ENCODE measurements at regions not wholly inside any gene's neighbourhood (a gene's known extent, or its start where the extent isn't known, plus 50 kb on each side); places are given as distances from the start of the nearest gene placed in this dataset.

DNA sequence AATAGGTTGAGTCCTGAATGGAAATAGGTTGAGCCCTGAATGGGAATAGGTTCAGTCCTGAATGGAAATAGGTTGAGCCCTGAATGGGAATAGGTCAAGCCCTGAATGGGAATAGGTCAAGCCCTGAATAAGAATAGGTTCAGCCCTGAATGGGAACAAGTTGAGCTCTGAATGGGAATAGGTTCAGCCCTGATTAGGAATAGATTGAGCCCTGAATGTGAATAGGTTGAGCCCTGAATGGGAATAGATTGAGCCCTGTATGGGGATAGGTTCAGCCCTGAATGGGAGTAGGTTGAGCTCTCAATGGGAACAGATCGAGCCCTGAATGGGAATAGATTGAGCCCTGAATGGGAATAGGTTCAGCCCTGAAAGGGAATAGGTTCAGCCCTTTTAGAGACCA, 590.8 kb upstream of the ADAMTS16 start:
- TF ChIP-seq, protein P1, sequence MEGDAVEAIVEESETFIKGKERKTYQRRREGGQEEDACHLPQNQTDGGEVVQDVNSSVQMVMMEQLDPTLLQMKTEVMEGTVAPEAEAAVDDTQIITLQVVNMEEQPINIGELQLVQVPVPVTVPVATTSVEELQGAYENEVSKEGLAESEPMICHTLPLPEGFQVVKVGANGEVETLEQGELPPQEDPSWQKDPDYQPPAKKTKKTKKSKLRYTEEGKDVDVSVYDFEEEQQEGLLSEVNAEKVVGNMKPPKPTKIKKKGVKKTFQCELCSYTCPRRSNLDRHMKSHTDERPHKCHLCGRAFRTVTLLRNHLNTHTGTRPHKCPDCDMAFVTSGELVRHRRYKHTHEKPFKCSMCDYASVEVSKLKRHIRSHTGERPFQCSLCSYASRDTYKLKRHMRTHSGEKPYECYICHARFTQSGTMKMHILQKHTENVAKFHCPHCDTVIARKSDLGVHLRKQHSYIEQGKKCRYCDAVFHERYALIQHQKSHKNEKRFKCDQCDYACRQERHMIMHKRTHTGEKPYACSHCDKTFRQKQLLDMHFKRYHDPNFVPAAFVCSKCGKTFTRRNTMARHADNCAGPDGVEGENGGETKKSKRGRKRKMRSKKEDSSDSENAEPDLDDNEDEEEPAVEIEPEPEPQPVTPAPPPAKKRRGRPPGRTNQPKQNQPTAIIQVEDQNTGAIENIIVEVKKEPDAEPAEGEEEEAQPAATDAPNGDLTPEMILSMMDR (IDR thresholded peaks at IDR 0.05; ENCODE audit: extremely low read depth, missing control alignments): no peak
- no peak for DNase-seq (ENCODE audit: low spot score)

DNA sequence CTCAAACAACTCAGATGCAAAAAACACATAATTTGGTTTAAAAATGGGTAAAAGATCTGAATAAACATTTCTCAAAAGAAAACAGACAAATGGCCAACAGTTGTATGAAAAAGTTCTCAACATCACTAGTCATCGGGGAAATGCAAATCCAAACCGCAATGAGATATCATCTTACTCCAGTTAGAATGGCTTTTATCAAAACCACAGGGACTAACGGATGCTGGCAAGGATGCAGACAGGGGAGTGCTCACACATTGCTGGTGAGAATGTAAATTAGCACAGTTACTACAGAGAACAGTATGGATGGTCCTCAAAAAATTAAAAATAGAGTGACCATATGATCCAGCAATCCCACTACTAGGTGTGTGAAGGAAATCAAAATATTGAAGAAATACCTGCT, 589.1 kb upstream of the ADAMTS16 start:
- TF ChIP-seq, protein P1 (IDR thresholded peaks at IDR 0.05; ENCODE audit: extremely low read depth, missing control alignments): no peak
- no peak for DNase-seq (ENCODE audit: low spot score)

DNA sequence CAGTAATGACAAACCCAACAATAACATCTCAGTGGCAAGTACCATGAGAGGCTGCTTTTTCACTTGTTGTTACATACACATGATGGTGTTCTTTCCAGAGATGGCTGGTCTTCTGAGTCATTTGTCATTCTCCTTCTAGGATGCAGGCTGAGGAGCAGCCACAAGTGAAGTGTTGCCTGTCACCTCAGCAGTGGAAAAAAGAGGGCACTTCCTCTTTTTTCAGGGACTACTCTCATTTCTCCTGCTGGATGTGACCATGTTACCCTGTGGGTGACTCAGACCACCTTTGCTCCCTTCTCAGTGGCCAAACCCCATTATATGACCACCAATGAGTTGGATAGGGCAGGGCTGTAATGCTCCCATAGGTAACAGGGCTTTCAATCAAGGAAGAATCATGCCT, 587.0 kb upstream of the ADAMTS16 start:
- DNase-seq (ENCODE audit: low spot score): no peak
- TF ChIP-seq, protein P1 (IDR thresholded peaks at IDR 0.05; ENCODE audit: extremely low read depth, missing control alignments): no peak

DNA sequence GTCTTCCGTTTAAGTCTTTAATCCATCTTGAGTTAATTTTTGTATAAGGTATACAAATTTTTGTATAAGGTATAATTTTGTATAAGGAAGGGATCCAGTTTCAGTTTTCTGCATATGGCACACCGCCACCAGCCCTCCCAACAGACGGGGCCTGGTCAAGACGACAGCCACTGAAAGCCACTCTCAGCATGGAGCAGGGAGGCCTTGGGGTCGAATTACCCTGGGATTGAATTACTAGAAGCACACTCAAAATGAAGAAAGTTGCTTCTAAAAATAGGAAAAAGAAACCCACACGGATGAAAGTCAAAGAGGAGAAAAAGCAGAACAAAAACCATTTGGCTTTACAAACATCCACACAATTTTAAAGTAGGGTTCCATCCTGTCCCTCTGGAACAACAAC, 586.2 kb upstream of the ADAMTS16 start:
- no peak for DNase-seq (ENCODE audit: low spot score)
- TF ChIP-seq, protein P1 (IDR thresholded peaks at IDR 0.05; ENCODE audit: extremely low read depth, missing control alignments): no peak

DNA sequence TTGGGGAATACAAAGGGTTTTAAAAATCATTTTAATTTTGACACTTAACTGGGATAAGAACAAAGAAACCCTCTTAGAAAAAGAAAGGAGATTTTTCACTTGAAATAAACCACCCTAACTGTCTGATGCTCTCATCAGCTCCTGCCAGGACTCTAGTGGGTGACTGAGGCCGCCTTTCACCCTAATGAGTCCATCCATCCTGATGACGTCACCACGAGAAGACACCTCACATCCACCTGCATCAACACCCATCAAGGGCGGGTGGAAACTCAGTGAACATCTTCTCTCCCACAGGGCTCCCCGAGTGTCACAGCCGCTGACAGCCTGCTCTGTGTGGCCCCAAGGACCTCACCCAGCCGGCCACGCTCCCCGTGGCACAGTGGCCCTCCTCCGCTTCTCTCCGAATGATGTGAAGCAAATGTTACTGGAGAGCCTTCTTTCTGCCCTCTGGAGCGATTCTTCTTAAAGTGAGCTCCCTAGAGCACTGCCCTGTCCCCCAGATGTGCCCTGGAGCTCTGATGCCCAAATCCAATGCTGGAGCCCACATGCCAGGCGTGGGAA, 584.3 kb upstream of the ADAMTS16 start:
- TF ChIP-seq, protein P1 (IDR thresholded peaks at IDR 0.05; ENCODE audit: extremely low read depth, missing control alignments): no peak
- no peak for DNase-seq (ENCODE audit: low spot score)

DNA sequence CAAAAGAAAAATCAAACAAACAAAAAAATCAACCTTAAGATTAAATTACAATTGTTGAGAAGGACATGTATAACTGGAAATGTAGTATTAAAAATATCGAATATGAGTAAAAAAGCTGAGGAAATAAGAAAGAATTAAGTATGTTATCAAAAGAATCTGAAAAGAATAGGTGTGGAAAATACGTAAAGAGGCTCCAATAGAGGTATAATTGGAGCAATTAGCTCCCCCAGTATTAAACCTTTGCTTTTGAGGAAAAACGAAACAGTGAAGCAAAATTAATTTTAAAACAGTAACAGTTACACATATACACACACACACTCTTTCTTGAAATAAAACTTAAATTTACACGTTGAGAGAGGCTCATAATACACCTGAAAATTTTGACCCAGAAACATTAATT, 578.7 kb upstream of the ADAMTS16 start:
- TF ChIP-seq, protein P1 (IDR thresholded peaks at IDR 0.05; ENCODE audit: extremely low read depth, missing control alignments): no peak
- DNase-seq (ENCODE audit: low spot score): no peak

DNA sequence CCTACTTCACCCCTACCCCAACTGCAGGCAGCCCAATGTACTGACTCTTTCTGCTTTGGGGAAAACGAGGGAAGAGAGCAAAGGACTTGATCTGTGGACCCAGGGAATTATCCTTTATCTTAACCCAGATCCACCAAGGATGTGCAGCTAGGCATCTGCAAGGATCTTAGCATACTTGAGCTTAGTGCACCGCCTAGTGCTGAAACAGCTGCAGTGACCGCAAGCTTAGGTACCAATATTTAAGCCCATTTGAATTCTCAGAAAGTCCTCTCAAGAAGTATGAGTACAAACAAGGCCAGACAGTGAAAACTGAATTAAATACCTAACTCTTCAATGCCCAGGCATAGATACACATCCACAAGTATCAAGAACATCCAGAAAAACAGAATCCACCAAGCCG, 576.7 kb upstream of the ADAMTS16 start:
- TF ChIP-seq, protein P1 (IDR thresholded peaks at IDR 0.05; ENCODE audit: extremely low read depth, missing control alignments): no peak
- no peak for DNase-seq (ENCODE audit: low spot score)

All from GM20000 (cell line).